GM23338 (cell line): ENCODE measurements at regions not wholly inside any gene's neighbourhood (a gene's known extent, or its start where the extent isn't known, plus 50 kb on each side); places are given as distances from the start of the nearest gene placed in this dataset.

ENCODE experiments used
- ATAC-seq: fragments of 200-7000 bp; cut with Tn5 transposase; 3 replicates; pipeline ENCODE4 v1.9.1; 2020
- DNase-seq: peaks from one replicate; pipeline ENCODE4 v3.0.0-alpha.2; 2015; ENCODE audit warnings: low spot score
- H2AFZ ChIP-seq: fragments of 200-600 bp; sonication (generic); 2 replicates; pipeline ENCODE4 v1.8.0; 2016; ENCODE audit warnings: antibody characterized with exemption, mild to moderate bottlenecking, moderate library complexity
- H3F3A ChIP-seq: fragments of 200-600 bp; sonication (generic); replicated peaks from 2 replicates; pipeline ENCODE4 v1.8.0; 2017; ENCODE audit warnings: antibody characterized with exemption, mixed run types, low read depth
- H3K27ac ChIP-seq: fragments of 200-600 bp; sonication (generic); 2 replicates; pipeline ENCODE4 v1.6.1; 2016; ENCODE audit warnings: low read depth
- H3K27me3 ChIP-seq: fragments of 200-600 bp; sonication (generic); 2 replicates; pipeline ENCODE4 v1.8.0; 2016; ENCODE audit warnings: mild to moderate bottlenecking, mixed run types, moderate library complexity; ENCODE audit not compliant: insufficient read depth
- H3K36me3 ChIP-seq: fragments of 200-600 bp; sonication (generic); 2 replicates; pipeline ENCODE4 v1.8.0; 2016; ENCODE audit warnings: mild to moderate bottlenecking; ENCODE audit not compliant: insufficient read depth
- H3K4me1 ChIP-seq: fragments of 200-600 bp; sonication (generic); 2 replicates; pipeline ENCODE4 v1.8.0; 2016; ENCODE audit warnings: mild to moderate bottlenecking, moderate library complexity; ENCODE audit not compliant: insufficient read depth
- H3K4me2 ChIP-seq: fragments of 200-600 bp; sonication (generic); 2 replicates; pipeline ENCODE4 v1.7.1; 2017; ENCODE audit warnings: mixed run types
- H3K4me3 ChIP-seq: fragments of 200-600 bp; sonication (generic); 2 replicates; pipeline ENCODE4 v1.6.1; 2016; ENCODE audit warnings: mixed run types
- H3K79me2 ChIP-seq: fragments of 200-600 bp; sonication (generic); replicated peaks from 2 replicates; pipeline ENCODE4 v1.8.0; 2017; ENCODE audit warnings: mild to moderate bottlenecking; ENCODE audit not compliant: insufficient read depth
- H3K9me2 ChIP-seq: fragments of 200-600 bp; sonication (generic); 2 replicates; pipeline ENCODE4 v1.8.0; 2017; ENCODE audit not compliant: insufficient read depth
- H4K20me1 ChIP-seq: fragments of 200-600 bp; sonication (generic); replicated peaks from 2 replicates; pipeline ENCODE4 v1.8.0; 2017; ENCODE audit warnings: mild to moderate bottlenecking; ENCODE audit not compliant: insufficient read depth
- H3K27ac Mint-ChIP-seq: 2 replicates; pipeline ENCODE4 v1.8.0; 2020; ENCODE audit warnings: inconsistent platforms, mild to moderate bottlenecking, moderate library complexity, mixed read lengths
- H3K27me3 Mint-ChIP-seq: 3 replicates; pipeline ENCODE4 v1.8.0; 2022; ENCODE audit warnings: low read depth, mild to moderate bottlenecking, moderate library complexity, mixed read lengths, inconsistent platforms; ENCODE audit not compliant: insufficient read depth, poor library complexity
- H3K36me3 Mint-ChIP-seq: 3 replicates; pipeline ENCODE4 v1.8.0; 2021; ENCODE audit warnings: low read depth, mild to moderate bottlenecking, inconsistent platforms, moderate library complexity, mixed read lengths
- H3K4me1 Mint-ChIP-seq: 3 replicates; pipeline ENCODE4 v1.8.0; 2020; ENCODE audit warnings: mild to moderate bottlenecking, inconsistent platforms, mixed read lengths
- H3K4me3 Mint-ChIP-seq: 3 replicates; pipeline ENCODE4 v1.8.0; 2021; ENCODE audit warnings: moderate library complexity, mild to moderate bottlenecking, inconsistent platforms, mixed read lengths
- H3K9me3 Mint-ChIP-seq: 3 replicates; pipeline ENCODE4 v1.8.0; 2020; ENCODE audit warnings: moderate library complexity, mild to moderate bottlenecking, inconsistent platforms, mixed read lengths
- CREB1 ChIP-seq: fragments of 250-450 bp; sonication (Bioruptor Pico); IDR thresholded peaks from 2 replicates; pipeline ENCODE4 v1.5.0; 2020; ENCODE audit warnings: low read depth, mild to moderate bottlenecking, moderate library complexity
- EZH2 ChIP-seq: fragments of 200-600 bp; sonication (generic); IDR thresholded peaks from one replicate; pipeline ENCODE4 v1.8.0; 2017; ENCODE audit warnings: antibody characterized with exemption, mild to moderate bottlenecking, low read depth; ENCODE audit not compliant: unreplicated experiment
- EZH2phosphoT487 ChIP-seq: fragments of 200-600 bp; sonication (generic); IDR thresholded peaks from one replicate; pipeline ENCODE4 v1.8.1; 2018; ENCODE audit warnings: antibody characterized with exemption; ENCODE audit not compliant: unreplicated experiment
- JUNB ChIP-seq: IDR thresholded peaks from one replicate; pipeline ENCODE4 v1.6.1; 2016; ENCODE audit warnings: antibody characterized with exemption; ENCODE audit not compliant: unreplicated experiment
- NANOG ChIP-seq: IDR thresholded peaks from 2 replicates; pipeline ENCODE4 v1.6.1; 2016; ENCODE audit warnings: antibody characterized with exemption, borderline replicate concordance
- POLR2AphosphoS5 ChIP-seq: IDR thresholded peaks from 2 replicates; pipeline ENCODE4 v1.6.1; 2016; ENCODE audit warnings: antibody characterized with exemption, low read depth
- REST ChIP-seq: IDR thresholded peaks from one replicate; pipeline ENCODE4 v1.6.1; 2018; ENCODE audit warnings: antibody characterized with exemption; ENCODE audit not compliant: unreplicated experiment
- STAT1 ChIP-seq: IDR thresholded peaks from one replicate; pipeline ENCODE4 v1.6.1; 2016; ENCODE audit warnings: antibody characterized with exemption; ENCODE audit not compliant: unreplicated experiment
- ZNF114 ChIP-seq: fragments of 250-450 bp; sonication (Bioruptor Pico); IDR thresholded peaks from 2 replicates; pipeline ENCODE4 v1.5.0; 2020; ENCODE audit warnings: mild to moderate bottlenecking, moderate library complexity
- ZNF331 ChIP-seq: fragments of 250-450 bp; sonication (Bioruptor Pico); IDR thresholded peaks from 2 replicates; pipeline ENCODE4 v1.5.0; 2020; ENCODE audit warnings: low read depth, mild to moderate bottlenecking, moderate library complexity
- ZNF462 ChIP-seq: fragments of 250-450 bp; sonication (Bioruptor Pico); IDR thresholded peaks from 2 replicates; pipeline ENCODE4 v1.5.0; 2020; ENCODE audit warnings: mild to moderate bottlenecking, moderate library complexity
- TF ChIP-seq, protein P1 (sequence below), 2 experiments: fragments of 200-600 bp in 1 of 2; sonication (generic) in 1 of 2; conservative IDR thresholded peaks; 2 replicates each; pipeline versions ENCODE4 v1.5.1 to v1.6.1; 2016 to 2017; ENCODE audit warnings: antibody characterized with exemption in 2 of 2, low read depth in 2 of 2, mild to moderate bottlenecking in 2 of 2, moderate library complexity in 1 of 2
- TF ChIP-seq, protein P2 (sequence below): IDR thresholded peaks from 2 replicates; pipeline ENCODE4 v1.6.1; 2016; ENCODE audit warnings: antibody characterized with exemption

DNA sequence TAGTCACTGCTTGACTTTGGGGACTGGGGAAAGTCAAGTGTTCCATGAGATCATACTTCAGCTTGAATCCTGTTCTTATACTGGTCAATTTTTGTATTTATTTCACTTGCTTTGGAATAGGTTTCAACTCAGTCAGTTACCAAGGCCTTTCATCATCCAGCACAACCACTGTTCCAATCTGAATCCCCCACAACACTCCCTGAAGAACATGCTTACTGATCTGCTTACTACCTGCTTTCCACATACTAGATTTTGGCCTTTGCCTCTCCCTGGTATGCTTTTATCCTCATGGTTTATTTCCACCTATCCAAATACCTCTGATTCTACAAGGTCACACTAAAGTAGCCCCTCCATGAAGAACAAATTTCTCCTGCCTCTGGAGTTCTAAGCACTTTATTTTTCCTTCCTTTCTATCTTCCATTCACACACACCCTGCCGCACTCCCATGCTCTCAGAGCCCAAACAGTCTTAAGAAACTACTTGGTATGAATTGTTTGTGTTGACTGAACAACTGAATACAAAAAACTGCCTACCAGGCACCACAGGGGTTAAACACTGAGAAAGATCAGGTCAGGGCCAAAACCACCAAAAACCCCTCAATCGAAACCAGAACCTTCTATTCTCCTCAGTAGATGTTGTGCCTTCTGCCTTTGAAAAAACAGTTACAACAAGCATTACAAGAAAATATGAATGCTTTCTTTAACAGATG is 178.1 kb downstream of the AVL9 start:
- no peaks in the 10 kb centered on the region for H3F3A ChIP-seq
- no peak for ATAC-seq
- Mint-ChIP-seq H3K27me3 (peaks cover 3% of the 10 kb centered on the region), H3K4me1 (peaks cover 14% of the 10 kb centered on the region), H3K36me3 (peaks cover 36% of the 10 kb centered on the region), H3K9me3 (peaks cover 18% of the 10 kb centered on the region), H3K27ac (peak overlapping the region; percentile 21; the same call in 1 of the 2 replicates), H3K4me3 (no peak overlapping the region)
- H3K4me3 ChIP-seq, result no peak overlapping the region
- no peaks in the 10 kb centered on the region for H3K36me3 ChIP-seq
- no peaks in the 10 kb centered on the region for H3K79me2 ChIP-seq
- TF ChIP-seq, protein P1, sequence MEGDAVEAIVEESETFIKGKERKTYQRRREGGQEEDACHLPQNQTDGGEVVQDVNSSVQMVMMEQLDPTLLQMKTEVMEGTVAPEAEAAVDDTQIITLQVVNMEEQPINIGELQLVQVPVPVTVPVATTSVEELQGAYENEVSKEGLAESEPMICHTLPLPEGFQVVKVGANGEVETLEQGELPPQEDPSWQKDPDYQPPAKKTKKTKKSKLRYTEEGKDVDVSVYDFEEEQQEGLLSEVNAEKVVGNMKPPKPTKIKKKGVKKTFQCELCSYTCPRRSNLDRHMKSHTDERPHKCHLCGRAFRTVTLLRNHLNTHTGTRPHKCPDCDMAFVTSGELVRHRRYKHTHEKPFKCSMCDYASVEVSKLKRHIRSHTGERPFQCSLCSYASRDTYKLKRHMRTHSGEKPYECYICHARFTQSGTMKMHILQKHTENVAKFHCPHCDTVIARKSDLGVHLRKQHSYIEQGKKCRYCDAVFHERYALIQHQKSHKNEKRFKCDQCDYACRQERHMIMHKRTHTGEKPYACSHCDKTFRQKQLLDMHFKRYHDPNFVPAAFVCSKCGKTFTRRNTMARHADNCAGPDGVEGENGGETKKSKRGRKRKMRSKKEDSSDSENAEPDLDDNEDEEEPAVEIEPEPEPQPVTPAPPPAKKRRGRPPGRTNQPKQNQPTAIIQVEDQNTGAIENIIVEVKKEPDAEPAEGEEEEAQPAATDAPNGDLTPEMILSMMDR (conservative IDR thresholded peaks at IDR 0.05; ENCODE audit: low read depth in 2 of 2), result no peak
- TF ChIP-seq ZNF331 (CRISPR knock-in tag) (no peak), CREB1 (CRISPR knock-in tag) (no peak), POLR2AphosphoS5 (no peak), REST (no peak), ZNF114 (CRISPR knock-in tag) (no peak), JUNB (no peak), EZH2 (no peak), NANOG (no peak), ZNF462 (no peak), STAT1 (no peak), EZH2phosphoT487 (no peak)
- TF ChIP-seq, protein P2, sequence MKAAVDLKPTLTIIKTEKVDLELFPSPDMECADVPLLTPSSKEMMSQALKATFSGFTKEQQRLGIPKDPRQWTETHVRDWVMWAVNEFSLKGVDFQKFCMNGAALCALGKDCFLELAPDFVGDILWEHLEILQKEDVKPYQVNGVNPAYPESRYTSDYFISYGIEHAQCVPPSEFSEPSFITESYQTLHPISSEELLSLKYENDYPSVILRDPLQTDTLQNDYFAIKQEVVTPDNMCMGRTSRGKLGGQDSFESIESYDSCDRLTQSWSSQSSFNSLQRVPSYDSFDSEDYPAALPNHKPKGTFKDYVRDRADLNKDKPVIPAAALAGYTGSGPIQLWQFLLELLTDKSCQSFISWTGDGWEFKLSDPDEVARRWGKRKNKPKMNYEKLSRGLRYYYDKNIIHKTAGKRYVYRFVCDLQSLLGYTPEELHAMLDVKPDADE, result no peak
- no peak for DNase-seq
- H2AFZ ChIP-seq, result no peak overlapping the region
- no peaks in the 10 kb centered on the region for H3K4me1 ChIP-seq
- no peaks in the 10 kb centered on the region for H3K27me3 ChIP-seq
- H3K27ac ChIP-seq, result no peak overlapping the region
- H3K4me2 ChIP-seq, result no peak overlapping the region
- H3K9me2 ChIP-seq, result no peaks in the 10 kb centered on the region
- H4K20me1 ChIP-seq, result no peaks in the 10 kb centered on the region
